ENCODE measurements at regions not wholly inside any gene's neighbourhood (a gene's known extent, or its start where the extent isn't known, plus 50 kb on each side); places are given as distances from the start of the nearest gene placed in this dataset.

- no peaks in the 10 kb centered on the region for H3K4me1 ChIP-seq (ENCODE audit: low read depth, poor library complexity, severe bottlenecking)
- no peak overlapping the region for H3K4me3 ChIP-seq (IDR thresholded peaks at IDR 0.05; ENCODE audit: insufficient read depth, low read depth, low read length)
- H3K36me3 ChIP-seq (ENCODE audit: insufficient read depth), result no peaks in the 10 kb centered on the region
- no peak overlapping the region for H3K27ac ChIP-seq
- TF ChIP-seq CTCF (conservative IDR thresholded peaks at IDR 0.05; ENCODE audit: low read depth, low read length), result no peak
- no peak overlapping the region for H3K9ac ChIP-seq
- no peaks in the 10 kb centered on the region for H3K27me3 ChIP-seq (ENCODE audit: insufficient read depth, low read depth)
- no peaks in the 10 kb centered on the region for H3K79me2 ChIP-seq (ENCODE audit: insufficient read depth, low read depth)
- H4K20me1 ChIP-seq (ENCODE audit: insufficient read depth), result no peaks in the 10 kb centered on the region
- H2AFZ ChIP-seq (ENCODE audit: low read depth), result no peak overlapping the region
- no peak overlapping the region for H3K4me2 ChIP-seq
Observed at GRCh38 chr20:23138682-23139081, 52.6 kb upstream of the CD93 start.

- Histone ChIP-seq H4K20me1 (ENCODE audit: insufficient read depth) (no peaks in the 10 kb centered on the region), H2AFZ (ENCODE audit: low read depth) (no peak overlapping the region), H3K9ac (no peak overlapping the region), H3K27ac (no peak overlapping the region), H3K36me3 (ENCODE audit: insufficient read depth) (no peaks in the 10 kb centered on the region), H3K27me3 (ENCODE audit: insufficient read depth, low read depth) (no peaks in the 10 kb centered on the region), H3K4me2 (no peak overlapping the region), H3K4me3 (IDR thresholded peaks at IDR 0.05; ENCODE audit: insufficient read depth, low read depth, low read length) (no peak overlapping the region), H3K79me2 (ENCODE audit: insufficient read depth, low read depth) (no peaks in the 10 kb centered on the region), H3K4me1 (ENCODE audit: low read depth, poor library complexity, severe bottlenecking) (no peaks in the 10 kb centered on the region)
- no peak for TF ChIP-seq CTCF (conservative IDR thresholded peaks at IDR 0.05; ENCODE audit: low read depth, low read length)
Observed at GRCh38 chr20:23138226-23138625, 52.1 kb upstream of the CD93 start.

- Histone ChIP-seq H3K9ac (no peak overlapping the region), H3K4me2 (no peak overlapping the region), H3K4me1 (ENCODE audit: low read depth, poor library complexity, severe bottlenecking) (no peaks in the 10 kb centered on the region), H4K20me1 (ENCODE audit: insufficient read depth) (no peaks in the 10 kb centered on the region), H3K27ac (no peak overlapping the region), H3K79me2 (ENCODE audit: insufficient read depth, low read depth) (no peaks in the 10 kb centered on the region), H3K36me3 (ENCODE audit: insufficient read depth) (no peaks in the 10 kb centered on the region), H3K4me3 (IDR thresholded peaks at IDR 0.05; ENCODE audit: insufficient read depth, low read depth, low read length) (no peak overlapping the region), H2AFZ (ENCODE audit: low read depth) (no peak overlapping the region), H3K27me3 (ENCODE audit: insufficient read depth, low read depth) (no peaks in the 10 kb centered on the region)
- no peak for TF ChIP-seq CTCF (conservative IDR thresholded peaks at IDR 0.05; ENCODE audit: low read depth, low read length)
Observed at GRCh38 chr20:23136893-23137745, 51.0 kb upstream of the CD93 start.

- Histone ChIP-seq H4K20me1 (ENCODE audit: insufficient read depth) (no peaks in the 10 kb centered on the region), H3K4me2 (no peak overlapping the region), H2AFZ (ENCODE audit: low read depth) (no peak overlapping the region), H3K79me2 (ENCODE audit: insufficient read depth, low read depth) (no peaks in the 10 kb centered on the region), H3K9ac (no peak overlapping the region), H3K4me1 (ENCODE audit: low read depth, poor library complexity, severe bottlenecking) (no peaks in the 10 kb centered on the region), H3K4me3 (IDR thresholded peaks at IDR 0.05; ENCODE audit: insufficient read depth, low read depth, low read length) (no peak overlapping the region), H3K27me3 (ENCODE audit: insufficient read depth, low read depth) (no peaks in the 10 kb centered on the region), H3K27ac (no peak overlapping the region), H3K36me3 (ENCODE audit: insufficient read depth) (no peaks in the 10 kb centered on the region)
- TF ChIP-seq CTCF (conservative IDR thresholded peaks at IDR 0.05; ENCODE audit: low read depth, low read length), result no peak
Observed at GRCh38 chr20:23135449-23136420, 49.6 kb upstream of the CD93 start.

Measured in KMS-11 (cell line).